VCaP (cell line): ENCODE measurements at regions not wholly inside any gene's neighbourhood (a gene's known extent, or its start where the extent isn't known, plus 50 kb on each side); places are given as distances from the start of the nearest gene placed in this dataset.

Source experiments
- H3K27ac ChIP-seq: fragments of 450-650 bp; 2 replicates; pipeline ENCODE4 v1.5.1; 2017
- CTCF ChIP-seq: fragments of 450-650 bp; conservative IDR thresholded peaks from 2 replicates; pipeline ENCODE4 v1.5.1; 2017; ENCODE audit warnings: mild to moderate bottlenecking, moderate library complexity

DNA sequence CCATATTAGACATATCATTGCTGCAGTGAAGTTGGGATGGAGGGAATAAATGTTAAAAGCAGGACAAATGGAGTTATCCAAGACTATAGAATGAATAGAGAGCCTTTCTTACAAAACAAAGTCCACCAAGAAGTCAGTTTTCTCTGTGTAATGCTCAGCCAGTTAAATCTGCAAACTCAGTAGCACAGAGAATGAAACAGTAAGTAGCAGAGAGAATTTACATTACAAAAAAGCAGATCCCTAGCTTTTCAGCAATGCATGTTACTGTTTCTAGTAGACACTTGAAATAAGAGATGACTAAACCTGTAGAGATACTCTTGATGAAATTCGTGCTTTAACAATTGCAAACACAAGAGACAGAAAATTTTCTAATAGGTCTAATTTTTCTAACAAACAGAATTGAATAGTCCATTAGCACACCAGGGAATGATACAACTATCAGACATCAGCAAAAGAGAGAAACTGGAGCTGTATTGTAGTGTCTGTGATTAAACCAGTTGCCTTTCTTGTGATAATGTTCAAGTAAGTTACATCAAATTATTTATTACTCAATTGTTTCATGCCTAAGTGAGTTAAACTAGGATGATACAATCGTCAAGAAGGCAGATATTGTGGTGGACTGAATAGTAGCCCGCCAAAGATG, 322.2 kb upstream of the DDX18 start:
- no peak overlapping the region for H3K27ac ChIP-seq
- no peak for TF ChIP-seq CTCF

GRCh38 chr2:117500721-117501120, 313.8 kb upstream of the DDX18 start:
- no peak for TF ChIP-seq CTCF
- no peak overlapping the region for H3K27ac ChIP-seq

GRCh38 chr2:117502121-117502520, 312.4 kb upstream of the DDX18 start:
- TF ChIP-seq CTCF = no peak
- H3K27ac ChIP-seq = no peak overlapping the region

DNA sequence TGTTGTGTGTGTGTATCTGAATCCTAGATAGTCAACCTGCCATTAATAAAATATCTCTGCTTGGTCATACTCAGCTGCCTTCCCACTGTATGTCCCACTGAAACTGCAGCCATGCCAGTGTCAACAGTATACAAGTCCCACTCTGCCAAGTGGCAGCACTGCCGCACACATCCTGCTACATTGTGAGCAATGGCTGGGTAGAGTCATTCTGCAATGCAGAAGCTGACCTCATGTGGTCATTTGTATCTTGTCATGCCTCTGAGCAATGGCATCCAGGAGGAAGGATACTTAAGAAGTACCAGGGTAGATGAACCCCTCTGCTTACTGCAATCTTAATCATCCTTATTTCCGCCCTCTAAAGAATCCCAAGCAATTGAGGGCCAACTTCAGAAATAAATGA, 302.2 kb upstream of the DDX18 start:
- H3K27ac ChIP-seq = no peak overlapping the region
- peak; percentile 34 for TF ChIP-seq CTCF

- no peak for TF ChIP-seq CTCF
- H3K27ac ChIP-seq = no peak overlapping the region
Observed at GRCh38 chr2:117514371-117514770, 300.1 kb upstream of the DDX18 start.

GRCh38 chr2:117519238-117519637, 295.3 kb upstream of the DDX18 start:
- TF ChIP-seq CTCF = no peak
- H3K27ac ChIP-seq = no peak overlapping the region

DNA sequence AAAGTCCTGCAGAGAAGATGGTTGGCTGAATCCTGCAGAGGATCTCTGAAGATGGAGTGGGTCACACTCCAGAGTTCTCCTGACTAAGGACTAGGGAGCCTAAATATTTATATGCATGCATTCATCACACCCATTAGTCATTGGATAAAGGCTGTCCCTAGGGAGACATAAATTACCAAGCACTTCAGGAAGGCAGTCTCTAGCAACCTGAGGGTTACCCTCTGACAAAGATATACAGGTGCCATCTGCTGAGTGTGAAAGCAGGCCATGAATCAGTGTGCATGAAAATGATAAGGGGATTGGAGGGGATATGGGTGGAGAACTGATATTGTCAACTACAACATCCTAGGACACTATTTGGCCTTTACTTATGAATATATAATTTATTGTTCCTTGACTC, 294.8 kb upstream of the DDX18 start:
- no peak for TF ChIP-seq CTCF
- no peak overlapping the region for H3K27ac ChIP-seq
